ENCODE measurements at regions not wholly inside any gene's neighbourhood (a gene's known extent, or its start where the extent isn't known, plus 50 kb on each side); places are given as distances from the start of the nearest gene placed in this dataset.
"Not testable (repeated sequence)": the region's sequence is repeated elsewhere in the genome, so short reads cannot be mapped to it uniquely, and the experiment has no call there.

DNA sequence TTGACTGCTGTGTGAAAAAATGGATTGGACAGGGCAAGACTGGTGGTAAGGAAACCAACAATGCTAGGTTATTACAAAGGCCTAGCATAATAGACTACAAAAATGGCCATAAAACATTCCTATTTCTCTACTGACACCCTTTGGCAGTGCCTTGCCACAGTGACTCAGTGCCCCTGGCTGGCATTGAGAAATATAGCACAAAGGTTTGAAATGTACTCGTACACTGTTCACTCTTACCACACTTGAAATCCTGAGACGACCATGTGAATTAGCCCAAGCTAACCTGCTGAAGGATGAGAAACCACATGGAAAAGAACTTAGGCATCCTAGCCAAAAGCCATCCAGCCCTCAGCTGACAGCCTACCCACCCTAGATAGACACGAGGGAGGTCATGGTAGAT is 149.8 kb upstream of the PALMD start:
- H3K4me3 ChIP-seq (ENCODE audit: low read length): no peak overlapping the region
- H3K4me2 ChIP-seq (ENCODE audit: low read depth, low read length, poor library complexity, severe bottlenecking): no peak overlapping the region

DNA sequence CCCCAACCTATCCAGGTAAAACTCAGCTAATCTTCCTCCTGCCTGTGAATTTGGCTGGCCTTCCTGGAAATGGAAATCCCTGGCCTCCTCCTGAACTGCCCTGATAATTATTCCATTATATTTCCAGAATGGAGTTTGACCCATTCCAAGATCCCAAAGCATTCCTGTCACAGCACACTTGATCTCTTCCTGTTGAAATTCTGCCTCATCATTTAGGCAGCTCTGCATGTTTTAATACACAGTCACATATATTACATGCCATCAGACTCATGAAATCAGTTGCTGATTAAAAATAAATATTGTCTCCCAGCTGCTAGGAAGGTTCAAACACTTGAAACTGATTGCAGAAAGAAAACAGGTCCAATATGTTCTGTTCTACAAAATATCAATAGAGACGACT is 148.2 kb upstream of the PALMD start:
- DNase-seq: no peak
- H3K4me1 ChIP-seq (ENCODE audit: low read length): no peaks in the 10 kb centered on the region
- H3K36me3 ChIP-seq (ENCODE audit: insufficient read depth, low read length): no peaks in the 10 kb centered on the region
- H4K20me1 ChIP-seq (ENCODE audit: insufficient read depth, low read depth, low read length): no peaks in the 10 kb centered on the region
- no peak overlapping the region for H3K9ac ChIP-seq (ENCODE audit: low read length)
- H3K4me2 ChIP-seq (ENCODE audit: low read depth, low read length, poor library complexity, severe bottlenecking): no peak overlapping the region
- no peak overlapping the region for H2AFZ ChIP-seq (ENCODE audit: low read length)
- no peaks in the 10 kb centered on the region for H3K27me3 ChIP-seq (ENCODE audit: low read length)
- H3K27ac ChIP-seq (ENCODE audit: low read length): no peak overlapping the region
- H3K9me3 ChIP-seq (ENCODE audit: low read length): no peaks in the 10 kb centered on the region
- H3K4me3 ChIP-seq (ENCODE audit: low read length): no peak overlapping the region
- H3K79me2 ChIP-seq (ENCODE audit: low read length): no peaks in the 10 kb centered on the region
- H3K9me2 ChIP-seq (replicated peaks; ENCODE audit: insufficient read depth, low read length): no peaks in the 10 kb centered on the region

More for the DNA sequence above, 149.8 kb upstream of the PALMD start:
- Histone ChIP-seq H3K9ac (ENCODE audit: low read length) (no peak overlapping the region), H2AFZ (ENCODE audit: low read length) (no peak overlapping the region), H3K27ac (ENCODE audit: low read length) (no peak overlapping the region), H3K9me2 (replicated peaks; ENCODE audit: insufficient read depth, low read length) (no peaks in the 10 kb centered on the region), H3K9me3 (ENCODE audit: low read length) (no peaks in the 10 kb centered on the region), H3K79me2 (ENCODE audit: low read length) (no peaks in the 10 kb centered on the region), H3K36me3 (ENCODE audit: insufficient read depth, low read length) (no peaks in the 10 kb centered on the region), H4K20me1 (ENCODE audit: insufficient read depth, low read depth, low read length) (no peaks in the 10 kb centered on the region), H3K4me1 (ENCODE audit: low read length) (no peaks in the 10 kb centered on the region), H3K27me3 (ENCODE audit: low read length) (no peaks in the 10 kb centered on the region)
- DNase-seq: no peak

DNA sequence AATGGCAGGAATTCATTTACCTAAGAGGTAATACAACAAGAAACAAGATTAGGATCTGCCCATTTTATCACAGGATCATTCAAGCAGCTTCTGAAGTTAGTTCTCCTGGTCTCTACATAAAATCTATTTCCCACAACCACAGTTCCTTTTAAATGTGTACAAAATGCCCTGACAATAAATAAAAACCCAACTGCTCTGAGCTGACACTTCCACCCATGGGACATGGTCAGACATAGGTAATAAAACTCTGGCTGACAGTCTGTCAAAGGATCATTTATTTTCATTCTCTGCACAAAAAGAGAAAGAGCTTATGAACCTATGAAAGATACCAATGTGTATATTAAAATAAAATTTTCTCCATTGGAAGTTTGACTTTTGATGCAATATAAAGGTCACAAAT is 145.4 kb upstream of the PALMD start:
- no peak overlapping the region for H3K9ac ChIP-seq (ENCODE audit: low read length)
- DNase-seq: no peak
- no peak overlapping the region for H2AFZ ChIP-seq (ENCODE audit: low read length)
- H3K4me2 ChIP-seq (ENCODE audit: low read depth, low read length, poor library complexity, severe bottlenecking): no peak overlapping the region
- H3K9me3 ChIP-seq (ENCODE audit: low read length): no peaks in the 10 kb centered on the region
- H3K9me2 ChIP-seq (replicated peaks; ENCODE audit: insufficient read depth, low read length): no peaks in the 10 kb centered on the region
- no peak overlapping the region for H3K27ac ChIP-seq (ENCODE audit: low read length)
- no peaks in the 10 kb centered on the region for H3K36me3 ChIP-seq (ENCODE audit: insufficient read depth, low read length)
- no peak overlapping the region for H3K4me3 ChIP-seq (ENCODE audit: low read length)
- no peaks in the 10 kb centered on the region for H4K20me1 ChIP-seq (ENCODE audit: insufficient read depth, low read depth, low read length)
- H3K79me2 ChIP-seq (ENCODE audit: low read length): no peaks in the 10 kb centered on the region
- H3K4me1 ChIP-seq (ENCODE audit: low read length): no peaks in the 10 kb centered on the region
- H3K27me3 ChIP-seq (ENCODE audit: low read length): no peaks in the 10 kb centered on the region

DNA sequence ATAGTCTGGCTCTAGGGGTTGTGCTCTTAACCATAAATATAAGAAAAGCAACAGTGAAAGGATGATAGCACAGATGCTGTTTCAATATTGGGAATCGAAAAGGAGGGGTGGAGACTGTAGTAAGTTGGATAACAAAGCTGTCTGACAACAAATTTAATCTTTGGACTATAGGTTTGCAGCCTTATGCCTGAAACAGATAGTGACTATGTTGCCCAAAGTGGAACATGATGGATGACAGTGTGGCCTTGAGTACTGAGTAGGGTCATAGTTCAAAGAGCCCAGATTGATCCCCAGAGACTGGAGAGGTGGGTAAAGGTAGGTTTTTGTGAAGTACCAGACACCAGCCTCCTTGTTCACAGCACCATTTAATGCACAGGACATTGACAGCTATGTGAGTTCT is 144.0 kb upstream of the PALMD start:
- no peak for DNase-seq
- no peaks in the 10 kb centered on the region for H3K4me1 ChIP-seq (ENCODE audit: low read length)
- H3K4me3 ChIP-seq (ENCODE audit: low read length): no peak overlapping the region
- no peaks in the 10 kb centered on the region for H3K9me2 ChIP-seq (replicated peaks; ENCODE audit: insufficient read depth, low read length)
- no peak overlapping the region for H3K27ac ChIP-seq (ENCODE audit: low read length)
- no peaks in the 10 kb centered on the region for H3K36me3 ChIP-seq (ENCODE audit: insufficient read depth, low read length)
- no peaks in the 10 kb centered on the region for H3K27me3 ChIP-seq (ENCODE audit: low read length)
- no peak overlapping the region for H2AFZ ChIP-seq (ENCODE audit: low read length)
- no peaks in the 10 kb centered on the region for H3K9me3 ChIP-seq (ENCODE audit: low read length)
- H3K79me2 ChIP-seq (ENCODE audit: low read length): no peaks in the 10 kb centered on the region
- H3K9ac ChIP-seq (ENCODE audit: low read length): no peak overlapping the region
- H3K4me2 ChIP-seq (ENCODE audit: low read depth, low read length, poor library complexity, severe bottlenecking): no peak overlapping the region
- H4K20me1 ChIP-seq (ENCODE audit: insufficient read depth, low read depth, low read length): no peaks in the 10 kb centered on the region

DNA sequence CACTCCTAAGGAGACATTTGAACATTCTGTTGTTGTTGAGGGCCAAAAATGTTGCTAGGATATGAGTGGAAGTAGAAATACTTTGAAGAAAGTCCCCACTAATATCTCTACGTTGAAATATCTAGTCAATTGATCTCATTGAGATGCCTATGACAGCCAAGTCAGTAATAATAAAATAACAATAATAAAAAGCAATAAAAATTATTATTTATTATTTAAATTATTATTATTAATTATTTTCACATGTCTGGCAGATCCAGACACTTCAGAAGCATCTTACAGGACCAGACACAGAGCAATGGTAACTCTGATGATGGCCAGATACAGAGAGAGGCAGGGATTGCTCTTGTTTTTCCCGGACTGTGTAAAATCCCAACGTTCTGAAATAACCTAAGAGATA is 143.5 kb upstream of the PALMD start:
- Histone ChIP-seq H3K4me3 (ENCODE audit: low read length) (no peak overlapping the region), H3K27ac (ENCODE audit: low read length) (no peak overlapping the region), H3K9me3 (ENCODE audit: low read length) (no peaks in the 10 kb centered on the region), H4K20me1 (ENCODE audit: insufficient read depth, low read depth, low read length) (no peaks in the 10 kb centered on the region), H2AFZ (ENCODE audit: low read length) (no peak overlapping the region), H3K9me2 (replicated peaks; ENCODE audit: insufficient read depth, low read length) (no peaks in the 10 kb centered on the region), H3K4me1 (ENCODE audit: low read length) (no peaks in the 10 kb centered on the region), H3K79me2 (ENCODE audit: low read length) (no peaks in the 10 kb centered on the region), H3K27me3 (ENCODE audit: low read length) (no peaks in the 10 kb centered on the region), H3K9ac (ENCODE audit: low read length) (no peak overlapping the region), H3K36me3 (ENCODE audit: insufficient read depth, low read length) (no peaks in the 10 kb centered on the region), H3K4me2 (ENCODE audit: low read depth, low read length, poor library complexity, severe bottlenecking) (no peak overlapping the region)
- no peak for DNase-seq

DNA sequence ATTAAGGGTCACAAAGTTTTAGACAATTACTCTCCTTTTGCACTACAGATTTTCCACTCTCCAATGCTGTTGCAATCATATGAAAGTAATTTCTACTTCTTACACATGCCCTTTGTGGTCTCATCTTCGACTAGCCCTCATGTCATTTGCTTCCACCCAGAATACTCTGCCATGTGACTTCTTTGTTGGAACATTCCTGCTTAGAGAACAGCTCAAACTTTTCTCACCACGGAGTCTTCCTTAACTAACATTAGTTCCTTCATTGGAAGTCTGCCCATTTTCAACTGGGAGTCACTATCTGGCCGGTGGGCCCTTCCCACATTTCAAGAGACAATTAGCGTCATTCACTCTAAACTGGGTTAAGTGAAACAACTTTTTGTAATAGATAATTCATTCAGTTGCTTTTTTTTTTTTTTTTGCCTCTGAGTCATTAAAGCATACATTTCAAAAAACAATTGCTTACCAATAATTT is 142.6 kb upstream of the PALMD start:
- Histone ChIP-seq H4K20me1 (ENCODE audit: insufficient read depth, low read depth, low read length) (no peaks in the 10 kb centered on the region), H3K9me3 (ENCODE audit: low read length) (no peaks in the 10 kb centered on the region), H3K36me3 (ENCODE audit: insufficient read depth, low read length) (no peaks in the 10 kb centered on the region), H2AFZ (ENCODE audit: low read length) (no peak overlapping the region), H3K4me1 (ENCODE audit: low read length) (no peaks in the 10 kb centered on the region), H3K4me3 (ENCODE audit: low read length) (no peak overlapping the region), H3K4me2 (ENCODE audit: low read depth, low read length, poor library complexity, severe bottlenecking) (no peak overlapping the region), H3K27ac (ENCODE audit: low read length) (no peak overlapping the region), H3K79me2 (ENCODE audit: low read length) (no peaks in the 10 kb centered on the region), H3K27me3 (ENCODE audit: low read length) (no peaks in the 10 kb centered on the region), H3K9me2 (replicated peaks; ENCODE audit: insufficient read depth, low read length) (no peaks in the 10 kb centered on the region), H3K9ac (ENCODE audit: low read length) (no peak overlapping the region)
- DNase-seq: no peak

DNA sequence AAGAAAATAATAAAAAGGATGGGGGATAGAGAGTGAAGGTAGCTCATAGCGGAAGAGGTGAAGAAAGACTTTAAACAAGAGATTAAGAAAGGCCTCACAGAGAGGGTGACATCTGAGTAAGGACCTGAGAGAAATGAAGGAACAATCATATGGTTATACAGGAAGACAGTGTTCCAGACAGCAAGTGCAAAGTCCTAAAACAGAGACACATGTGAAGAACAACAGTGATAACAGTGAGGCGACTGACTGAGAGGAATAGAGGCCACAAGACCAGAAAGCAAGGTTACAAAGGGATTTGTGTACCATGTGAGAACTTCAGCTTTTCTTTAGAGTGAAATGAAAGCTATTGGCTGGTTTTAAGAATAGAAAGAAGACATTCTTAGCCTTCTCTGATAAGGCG is 141.6 kb upstream of the PALMD start:
- H3K27ac ChIP-seq (ENCODE audit: low read length): no peak overlapping the region
- H2AFZ ChIP-seq (ENCODE audit: low read length): no peak overlapping the region
- no peaks in the 10 kb centered on the region for H3K9me3 ChIP-seq (ENCODE audit: low read length)
- no peak overlapping the region for H3K4me2 ChIP-seq (ENCODE audit: low read depth, low read length, poor library complexity, severe bottlenecking)
- no peak overlapping the region for H3K4me3 ChIP-seq (ENCODE audit: low read length)
- H3K9me2 ChIP-seq (replicated peaks; ENCODE audit: insufficient read depth, low read length): no peaks in the 10 kb centered on the region
- no peaks in the 10 kb centered on the region for H3K79me2 ChIP-seq (ENCODE audit: low read length)
- H3K36me3 ChIP-seq (ENCODE audit: insufficient read depth, low read length): no peaks in the 10 kb centered on the region
- DNase-seq: no peak
- no peaks in the 10 kb centered on the region for H3K27me3 ChIP-seq (ENCODE audit: low read length)
- no peaks in the 10 kb centered on the region for H4K20me1 ChIP-seq (ENCODE audit: insufficient read depth, low read depth, low read length)
- H3K4me1 ChIP-seq (ENCODE audit: low read length): no peaks in the 10 kb centered on the region
- H3K9ac ChIP-seq (ENCODE audit: low read length): no peak overlapping the region

DNA sequence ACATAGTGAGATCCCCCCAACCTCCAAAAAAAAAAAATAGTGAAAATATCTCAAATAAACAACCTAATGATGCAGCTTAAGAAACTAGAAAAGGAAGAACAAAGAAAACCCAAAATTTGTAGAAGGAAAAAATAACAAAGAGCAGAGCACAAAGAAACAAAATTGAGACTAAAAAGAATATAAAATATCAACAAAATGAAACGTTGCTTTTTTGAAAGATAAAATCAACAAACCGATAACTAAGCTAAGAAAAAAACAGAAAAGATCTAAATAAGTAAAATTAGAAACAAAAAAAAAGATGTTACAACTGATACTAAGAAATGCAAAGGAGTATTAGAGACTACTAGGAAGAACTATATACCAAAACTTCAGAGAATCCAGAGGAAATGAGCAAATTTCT is 139.3 kb upstream of the PALMD start:
- Histone ChIP-seq H3K9me3 (ENCODE audit: low read length) (no peaks in the 10 kb centered on the region), H3K79me2 (ENCODE audit: low read length) (no peaks in the 10 kb centered on the region), H4K20me1 (ENCODE audit: insufficient read depth, low read depth, low read length) (no peaks in the 10 kb centered on the region), H3K27ac (ENCODE audit: low read length) (no peak overlapping the region), H3K9me2 (replicated peaks; ENCODE audit: insufficient read depth, low read length) (no peaks in the 10 kb centered on the region), H3K36me3 (ENCODE audit: insufficient read depth, low read length) (no peaks in the 10 kb centered on the region), H3K27me3 (ENCODE audit: low read length) (no peaks in the 10 kb centered on the region), H3K4me2 (ENCODE audit: low read depth, low read length, poor library complexity, severe bottlenecking) (no peak overlapping the region), H3K9ac (ENCODE audit: low read length) (no peak overlapping the region), H2AFZ (ENCODE audit: low read length) (no peak overlapping the region), H3K4me3 (ENCODE audit: low read length) (no peak overlapping the region), H3K4me1 (ENCODE audit: low read length) (no peaks in the 10 kb centered on the region)
- no peak for DNase-seq

DNA sequence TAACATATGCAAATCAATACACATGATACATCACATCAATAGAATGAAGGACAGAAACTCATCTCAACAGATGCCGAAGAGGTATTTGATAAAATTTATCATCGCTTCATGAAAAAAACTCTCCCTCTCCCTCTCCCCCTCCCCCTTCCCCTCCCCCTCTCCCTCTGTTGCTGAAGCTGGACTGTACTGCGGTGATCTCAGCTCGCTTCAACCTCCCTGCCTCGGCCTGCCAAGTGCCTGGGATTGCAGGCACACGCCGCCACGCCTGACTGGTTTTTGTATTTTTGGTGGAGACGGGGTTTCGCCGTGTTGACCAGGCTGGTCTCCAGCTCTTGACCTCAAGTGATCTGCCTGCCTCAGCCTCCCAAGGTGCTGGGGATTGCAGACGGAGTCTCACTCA is 138.5 kb upstream of the PALMD start:
- H3K4me3 ChIP-seq (ENCODE audit: low read length); DNase-seq; H2AFZ ChIP-seq (ENCODE audit: low read length); H3K27me3 ChIP-seq (ENCODE audit: low read length); H3K4me1 ChIP-seq (ENCODE audit: low read length); H3K36me3 ChIP-seq (ENCODE audit: insufficient read depth, low read length); H4K20me1 ChIP-seq (ENCODE audit: insufficient read depth, low read depth, low read length); H3K79me2 ChIP-seq (ENCODE audit: low read length); H3K9me2 ChIP-seq (replicated peaks; ENCODE audit: insufficient read depth, low read length); H3K27ac ChIP-seq (ENCODE audit: low read length); H3K9ac ChIP-seq (ENCODE audit: low read length); H3K4me2 ChIP-seq (ENCODE audit: low read depth, low read length, poor library complexity, severe bottlenecking); H3K9me3 ChIP-seq (ENCODE audit: low read length): not testable (repeated sequence)
